ENCODE measurements at regions not wholly inside any gene's neighbourhood (a gene's known extent, or its start where the extent isn't known, plus 50 kb on each side); places are given as distances from the start of the nearest gene placed in this dataset.

- Histone ChIP-seq H3K4me3 (no peak overlapping the region), H3K4me1 (no peaks in the 10 kb centered on the region), H3K9me3 (no peaks in the 10 kb centered on the region), H3K27me3 (no peaks in the 10 kb centered on the region), H3K36me3 (no peaks in the 10 kb centered on the region), H3K27ac (no peak overlapping the region)
- no peak for TF ChIP-seq POLR2AphosphoS5 (IDR thresholded peaks at IDR 0.05; ENCODE audit: insufficient read depth in 1 of 2, low read depth in 1 of 2)
- TF ChIP-seq POLR2A (IDR thresholded peaks at IDR 0.05), result no peak
- no peak for TF ChIP-seq CTCF (IDR thresholded peaks at IDR 0.05)
- no peak for DNase-seq (ENCODE audit: extremely low spot score in 2 of 2)
- intact Hi-C loops (cut with DNase I), result no loop called here
Measured at GRCh38 chr18:52130624-52131301, 209.2 kb upstream of the DCC start.

GRCh38 chr18:52131845-52132244 is 208.2 kb upstream of the DCC start:
- no peak for DNase-seq (ENCODE audit: extremely low spot score in 2 of 2)
- no peaks in the 10 kb centered on the region for H3K27me3 ChIP-seq
- no peaks in the 10 kb centered on the region for H3K9me3 ChIP-seq
- no peak overlapping the region for H3K4me3 ChIP-seq
- intact Hi-C loops (cut with DNase I), result no loop called here
- no peaks in the 10 kb centered on the region for H3K4me1 ChIP-seq
- H3K36me3 ChIP-seq, result no peaks in the 10 kb centered on the region
- no peak overlapping the region for H3K27ac ChIP-seq
- TF ChIP-seq POLR2A (IDR thresholded peaks at IDR 0.05) (no peak), CTCF (IDR thresholded peaks at IDR 0.05) (no peak), POLR2AphosphoS5 (IDR thresholded peaks at IDR 0.05; ENCODE audit: insufficient read depth in 1 of 2, low read depth in 1 of 2) (no peak)

- Histone ChIP-seq H3K4me1 (no peaks in the 10 kb centered on the region), H3K27me3 (no peaks in the 10 kb centered on the region), H3K27ac (no peak overlapping the region), H3K9me3 (no peaks in the 10 kb centered on the region), H3K4me3 (no peak overlapping the region), H3K36me3 (no peaks in the 10 kb centered on the region)
- DNase-seq (ENCODE audit: extremely low spot score in 2 of 2), result no peak
- TF ChIP-seq CTCF (IDR thresholded peaks at IDR 0.05) (no peak), POLR2A (IDR thresholded peaks at IDR 0.05) (no peak), POLR2AphosphoS5 (IDR thresholded peaks at IDR 0.05; ENCODE audit: insufficient read depth in 1 of 2, low read depth in 1 of 2) (no peak)
- intact Hi-C loops (cut with DNase I), result no loop called here
Measured at GRCh38 chr18:52136532-52136931, 203.5 kb upstream of the DCC start.

GRCh38 chr18:52140986-52141385 is 199.0 kb upstream of the DCC start:
- DNase-seq (ENCODE audit: extremely low spot score in 2 of 2), result no peak
- Histone ChIP-seq H3K27me3 (no peaks in the 10 kb centered on the region), H3K36me3 (no peaks in the 10 kb centered on the region), H3K4me1 (no peaks in the 10 kb centered on the region), H3K9me3 (no peaks in the 10 kb centered on the region), H3K4me3 (no peak overlapping the region), H3K27ac (no peak overlapping the region)
- TF ChIP-seq POLR2AphosphoS5 (IDR thresholded peaks at IDR 0.05; ENCODE audit: insufficient read depth in 1 of 2, low read depth in 1 of 2) (no peak), POLR2A (IDR thresholded peaks at IDR 0.05) (no peak), CTCF (IDR thresholded peaks at IDR 0.05) (no peak)
- intact Hi-C loops (cut with DNase I), result no loop called here

- H3K27ac ChIP-seq, result no peak overlapping the region
- H3K4me3 ChIP-seq, result no peak overlapping the region
- H3K36me3 ChIP-seq, result no peaks in the 10 kb centered on the region
- H3K4me1 ChIP-seq, result no peaks in the 10 kb centered on the region
- TF ChIP-seq POLR2AphosphoS5 (IDR thresholded peaks at IDR 0.05; ENCODE audit: insufficient read depth in 1 of 2, low read depth in 1 of 2) (no peak), POLR2A (IDR thresholded peaks at IDR 0.05) (no peak), CTCF (IDR thresholded peaks at IDR 0.05) (no peak)
- DNase-seq (ENCODE audit: extremely low spot score in 2 of 2), result no peak
- H3K9me3 ChIP-seq, result no peaks in the 10 kb centered on the region
- no peaks in the 10 kb centered on the region for H3K27me3 ChIP-seq
- intact Hi-C loops (cut with DNase I), result no loop called here
Measured at GRCh38 chr18:52150050-52150449, 189.9 kb upstream of the DCC start.

Measured in vagina (tissue), 2 donors.